GM12878 (cell line): ENCODE measurements at regions not wholly inside any gene's neighbourhood (a gene's known extent, or its start where the extent isn't known, plus 50 kb on each side); places are given as distances from the start of the nearest gene placed in this dataset.

Experiments
- ATAC-seq: fragments of 200-7000 bp; cut with Tn5 transposase; 3 replicates; pipeline ENCODE4 v1.9.1; 2020; ENCODE audit warnings: mild to moderate bottlenecking, moderate library complexity
- BruUV-seq: library from RNA; stranded (reverse); fragments of 400-500 nt; replicated peaks from 2 replicates; lab custom pipeline; 2021; lab: Mats Ljungman, UMichigan
- CTCF ChIA-PET: fragments of 300-600 bp; sonication (Branson Sonifier 250); formaldehyde crosslinking; extraction: SDS; loops from one replicate; lab custom pipeline; 2021; ENCODE audit warnings: inconsistent platforms; lab: Yijun Ruan, JAX
- POLR2A ChIA-PET: fragments of 350-600 bp; formaldehyde crosslinking; extraction: SDS; loops from one replicate; lab custom pipeline; 2021; ENCODE audit warnings: inconsistent platforms; lab: Charles Lee
- RAD21 ChIA-PET: fragments of 300-600 bp; sonication (Branson Sonifier 250); formaldehyde crosslinking; loops from one replicate; lab custom pipeline; 2023; ENCODE audit warnings: antibody characterized with exemption; ENCODE audit not compliant: unreplicated experiment; lab: Charles Lee
- SMC1A ChIA-PET: fragments of 300-600 bp; sonication (Branson Sonifier 250); formaldehyde crosslinking; loops from one replicate; lab custom pipeline; 2023; ENCODE audit not compliant: unreplicated experiment, uncharacterized antibody; lab: Charles Lee
- DNase-seq: peaks from one replicate; pipeline ENCODE4 v3.0.0-alpha.2; 2011; ENCODE audit warnings: low read depth, low spot score
- FAIRE-seq: peaks from 3 replicates; lab custom pipeline; 2011; peaks lifted over from hg19 to GRCh38; lab: Jason Lieb, UNC
- H2AFZ ChIP-seq: 2 replicates; pipeline ENCODE4 v1.6.0; 2011; ENCODE audit warnings: low read depth, low read length, control low read depth; ENCODE audit not compliant: control insufficient read depth
- H3K27ac ChIP-seq: 2 replicates; pipeline ENCODE4 v1.5.1; 2011; ENCODE audit warnings: control low read depth; ENCODE audit not compliant: control insufficient read depth, insufficient read depth
- H3K27me3 ChIP-seq, 2 experiments: replicated peaks in 1 of 2; 2 replicates each; pipeline versions ENCODE4 v1.6.0 to v1.6.1; 2011; ENCODE audit warnings: low read length in 1 of 2; ENCODE audit not compliant: control insufficient read depth in 2 of 2, insufficient read depth in 2 of 2
- H3K36me3 ChIP-seq, 2 experiments: 2 replicates each; pipeline ENCODE4 v1.5.1; 2011; ENCODE audit warnings: low read length in 1 of 2; ENCODE audit not compliant: control insufficient read depth in 2 of 2, insufficient read depth in 2 of 2
- H3K4me1 ChIP-seq: 2 replicates; pipeline ENCODE4 v1.6.1; 2011; ENCODE audit warnings: mild to moderate bottlenecking, low read length, moderate library complexity, mixed read lengths; ENCODE audit not compliant: control insufficient read depth, insufficient read depth
- H3K4me2 ChIP-seq: 2 replicates; pipeline ENCODE4 v1.6.0; 2011; ENCODE audit warnings: control low read depth; ENCODE audit not compliant: control insufficient read depth, insufficient read depth
- H3K4me3 ChIP-seq: fragments of 200-600 bp; sonication (generic); 2 replicates; pipeline ENCODE4 v1.5.1; 2016
- H3K79me2 ChIP-seq: 2 replicates; pipeline ENCODE4 v1.6.0; 2011; ENCODE audit warnings: low read length; ENCODE audit not compliant: control insufficient read depth, insufficient read depth
- H3K9ac ChIP-seq: 2 replicates; pipeline ENCODE4 v1.8.0; 2011; ENCODE audit warnings: low read length, control low read depth, mixed read lengths; ENCODE audit not compliant: control insufficient read depth, insufficient read depth
- H3K9me3 ChIP-seq: replicated peaks from 3 replicates; pipeline ENCODE4 v1.5.1; 2011; ENCODE audit warnings: mild to moderate bottlenecking, low read length; ENCODE audit not compliant: control insufficient read depth, insufficient read depth
- H4K20me1 ChIP-seq: 2 replicates; pipeline ENCODE4 v1.6.0; 2011; ENCODE audit not compliant: control insufficient read depth, insufficient read depth
- ELK1 ChIP-seq: IDR thresholded peaks from 2 replicates; pipeline ENCODE4 v1.6.1; 2012; ENCODE audit warnings: low read depth, low read length, improper control_type of control experiment
- EZH2 ChIP-seq: IDR thresholded peaks from 2 replicates; pipeline ENCODE4 v1.6.1; 2012; ENCODE audit warnings: low read depth, mild to moderate bottlenecking, control low read depth, inconsistent platforms, low read length, borderline replicate concordance; ENCODE audit not compliant: control insufficient read depth
- MAX ChIP-seq: IDR thresholded peaks from 2 replicates; pipeline ENCODE4 v1.6.1; 2012; ENCODE audit warnings: low read depth, low read length, improper control_type of control experiment
- MXI1 ChIP-seq: fragments of 150-350 bp; IDR thresholded peaks from 2 replicates; pipeline ENCODE4 v1.6.1; 2011; ENCODE audit warnings: low read depth, mild to moderate bottlenecking, inconsistent platforms, low read length, improper control_type of control experiment
- MYC ChIP-seq: IDR thresholded peaks from 2 replicates; pipeline ENCODE4 v1.6.1; 2011; ENCODE audit warnings: mild to moderate bottlenecking, low read length, moderate library complexity, inconsistent platforms; ENCODE audit not compliant: insufficient read depth, insufficient replicate concordance, insufficient read length, severe bottlenecking
- NFYB ChIP-seq: IDR thresholded peaks from 2 replicates; pipeline ENCODE4 v1.6.1; 2011; ENCODE audit warnings: low read depth, mild to moderate bottlenecking, low read length, improper control_type of control experiment, moderate library complexity; ENCODE audit not compliant: insufficient read depth
- PKNOX1 ChIP-seq: fragments of 450-650 bp; IDR thresholded peaks from 2 replicates; pipeline ENCODE4 v1.6.1; 2016; ENCODE audit warnings: mild to moderate bottlenecking
- RELB ChIP-seq: fragments of 450-650 bp; IDR thresholded peaks from 2 replicates; pipeline ENCODE4 v1.6.1; 2017; ENCODE audit warnings: low read depth, mild to moderate bottlenecking, moderate library complexity
- SIN3A ChIP-seq: IDR thresholded peaks from 2 replicates; pipeline ENCODE4 v1.6.1; 2012; ENCODE audit warnings: low read depth, low read length, improper control_type of control experiment
- STAT1 ChIP-seq: fragments of 450-650 bp; conservative IDR thresholded peaks from 2 replicates; pipeline ENCODE4 v1.6.1; 2014; ENCODE audit warnings: antibody characterized with exemption, mild to moderate bottlenecking
- USF1 ChIP-seq: IDR thresholded peaks from 2 replicates; pipeline ENCODE4 v1.6.1; 2011; ENCODE audit warnings: borderline replicate concordance, low read depth, mild to moderate bottlenecking, moderate library complexity, mixed read lengths, low read length; ENCODE audit not compliant: insufficient read depth; ENCODE audit errors: extremely low read length
- WGBS: methylation state at CpG from one replicate; pipeline ENCODE4 v1.1.6; 2016; ENCODE audit warnings: low lambda C conversion rate; ENCODE audit not compliant: insufficient replicate concordance, insufficient coverage; ENCODE audit errors: missing lambda C conversion rate; 5-methylcytosine and 5-hydroxymethylcytosine counted together
- in situ Hi-C: fragments of 300-500 bp; cut with MboI; formaldehyde crosslinking; loops from 9 replicates; pipeline ENCODE4 v1.14.3; 2018; ENCODE audit warnings: mixed read lengths
- intact Hi-C: fragments of 100-400 bp; cut with micrococcal nuclease; formaldehyde crosslinking; loops from one replicate; pipeline ENCODE4 v1.14.2; 2022; ENCODE audit not compliant: unreplicated experiment

- Histone ChIP-seq H3K4me3 (no peak overlapping the region), H3K9ac (no peak overlapping the region), H3K4me1 (peaks cover 24% of the 10 kb centered on the region), H4K20me1 (no peaks in the 10 kb centered on the region), H3K79me2 (no peaks in the 10 kb centered on the region), H2AFZ (no peak overlapping the region), H3K9me3 (no peaks in the 10 kb centered on the region), H3K27ac (no peak overlapping the region), H3K4me2 (no peak overlapping the region), H3K27me3 (no peaks in the 10 kb centered on the region), H3K36me3 (no peaks in the 10 kb centered on the region)
- ATAC-seq (no peak), DNase-seq (no peak), FAIRE-seq (no peak)
- no peak for TF ChIP-seq STAT1
- TF ChIP-seq NFYB: no peak
- TF ChIP-seq RELB: no peak
- no peak for TF ChIP-seq PKNOX1
- no peak for TF ChIP-seq MYC
- no peak for TF ChIP-seq EZH2
- no peak for TF ChIP-seq MXI1
- TF ChIP-seq SIN3A: no peak
- no peak for TF ChIP-seq USF1
- no peak for TF ChIP-seq MAX
- TF ChIP-seq ELK1: no peak
- ChIA-PET SMC1A (interaction anchor here (0.8 to 3.7 kb wide), 7 partner anchors 12 to 144 kb away, joined by 3 to 30 read pairs (median 3); no protein-coding TSS in a partner anchor), RAD21 (no interaction called here), POLR2A (interaction anchor here (1.1 kb wide), 1 partner anchor 29 kb away, joined by 3 read pairs; no protein-coding TSS in a partner anchor), CTCF (interaction anchor here (1.5 to 2.1 kb wide), 3 partner anchors 21 to 101 kb away, joined by 3 to 6 read pairs (median 3); no protein-coding TSS in a partner anchor)
- WGBS: 84% methylated on average over 20 of the region's 20 CpGs
- in situ Hi-C loops: no loop called here
- no TSS peak for BruUV-seq
- intact Hi-C loops: loop anchor here (5.0 kb wide), 1 partner anchor 142 kb away; no protein-coding TSS in a partner anchor
Measured at GRCh38 chr1:234874291-234875288, 254.0 kb downstream of the TOMM20 start.
